Neutrophil (primary cell): ENCODE measurements at regions not wholly inside any gene's neighbourhood (a gene's known extent, or its start where the extent isn't known, plus 50 kb on each side); places are given as distances from the start of the nearest gene placed in this dataset.

Experiments
- H3K27ac ChIP-seq: fragments of 200-600 bp; sonication (generic); 2 replicates; pipeline ENCODE4 v1.5.1; 2016; ENCODE audit warnings: mild to moderate bottlenecking, moderate library complexity
- H3K27me3 ChIP-seq: fragments of 200-600 bp; sonication (generic); 2 replicates; pipeline ENCODE4 v1.6.0; 2016; ENCODE audit warnings: mild to moderate bottlenecking
- H3K36me3 ChIP-seq: fragments of 200-600 bp; sonication (generic); 2 replicates; pipeline ENCODE4 v1.5.1; 2017
- H3K4me1 ChIP-seq, 2 experiments: fragments of 200-600 bp in 1 of 2; sonication (generic) in 1 of 2; 1 replicate in 1 of 2; 2 replicates in 1 of 2; pipeline versions ENCODE4 v1.5.1 to v1.6.1; 2013 to 2016; ENCODE audit warnings: low read depth in 1 of 2, low read length in 1 of 2, mild to moderate bottlenecking in 1 of 2, moderate library complexity in 1 of 2; ENCODE audit not compliant: control insufficient read depth in 1 of 2, insufficient read depth in 1 of 2
- H3K4me3 ChIP-seq, 2 experiments: fragments of 200-600 bp in 1 of 2; sonication (generic) in 1 of 2; 1 replicate in 1 of 2; 2 replicates in 1 of 2; pipeline ENCODE4 v1.5.1; 2013 to 2016; ENCODE audit warnings: low read depth in 1 of 2, low read length in 1 of 2, mild to moderate bottlenecking in 1 of 2, moderate library complexity in 1 of 2
- H3K9me3 ChIP-seq: fragments of 200-600 bp; sonication (generic); 2 replicates; pipeline ENCODE4 v1.5.1; 2016
- TF ChIP-seq, protein P1 (sequence below): fragments of 200-600 bp; sonication (generic); IDR thresholded peaks from 2 replicates; pipeline ENCODE4 v1.5.1; 2016; ENCODE audit warnings: antibody characterized with exemption

DNA sequence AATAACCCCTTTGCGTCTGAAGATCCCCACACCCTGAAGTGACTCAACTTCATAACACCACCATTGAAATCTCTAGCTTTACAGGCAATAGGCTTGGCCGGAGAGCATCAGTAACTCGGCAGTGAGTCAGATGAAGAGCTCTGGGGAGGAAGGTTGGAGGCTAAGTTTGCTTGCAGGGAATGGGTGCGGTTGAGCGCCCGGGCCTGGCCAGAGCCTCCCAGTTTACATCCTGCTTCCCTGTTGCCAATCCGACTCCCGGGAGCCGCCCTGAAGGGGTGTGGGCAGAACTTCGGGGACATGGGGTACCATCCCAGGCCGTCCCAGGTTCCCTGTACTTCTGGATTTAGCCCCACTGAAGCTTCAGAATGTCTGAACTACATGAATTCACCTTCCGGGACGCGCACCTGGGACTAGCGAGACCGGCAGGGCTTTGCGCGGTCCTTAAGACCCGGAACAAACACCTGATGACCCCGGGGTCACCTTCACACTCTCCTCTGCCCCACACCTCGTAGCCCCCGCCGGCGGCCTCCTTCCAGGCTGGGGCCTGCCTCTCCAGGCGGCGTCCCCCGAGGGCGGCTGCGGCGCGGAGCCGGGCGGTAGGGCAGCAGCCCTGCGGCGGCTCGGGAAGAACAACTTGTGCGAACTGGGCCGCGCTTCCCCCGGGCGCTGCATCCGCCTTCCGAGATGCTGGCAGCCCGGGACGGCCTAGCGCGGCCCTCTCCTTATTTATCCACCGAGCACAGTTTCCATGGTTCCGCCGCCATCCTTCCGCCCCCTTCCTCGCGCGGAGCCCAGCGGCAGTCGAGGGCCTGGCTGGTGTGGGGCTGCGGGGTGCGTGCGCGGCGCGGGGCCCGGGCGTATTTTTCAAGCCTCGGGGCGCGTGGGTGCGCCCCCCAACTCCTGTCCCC, 56.6 kb upstream of the RREB1 start:
- peak overlapping the region; percentile 70 for H3K27ac ChIP-seq
- peaks cover 16 to 19% of the 10 kb centered on the region in 2 experiments for H3K4me1 ChIP-seq
- peak overlapping the region; percentile 79 to 80 for H3K4me3 ChIP-seq
- no peaks in the 10 kb centered on the region for H3K9me3 ChIP-seq
- peaks cover 4% of the 10 kb centered on the region for H3K27me3 ChIP-seq
- no peaks in the 10 kb centered on the region for H3K36me3 ChIP-seq
- TF ChIP-seq, protein P1, sequence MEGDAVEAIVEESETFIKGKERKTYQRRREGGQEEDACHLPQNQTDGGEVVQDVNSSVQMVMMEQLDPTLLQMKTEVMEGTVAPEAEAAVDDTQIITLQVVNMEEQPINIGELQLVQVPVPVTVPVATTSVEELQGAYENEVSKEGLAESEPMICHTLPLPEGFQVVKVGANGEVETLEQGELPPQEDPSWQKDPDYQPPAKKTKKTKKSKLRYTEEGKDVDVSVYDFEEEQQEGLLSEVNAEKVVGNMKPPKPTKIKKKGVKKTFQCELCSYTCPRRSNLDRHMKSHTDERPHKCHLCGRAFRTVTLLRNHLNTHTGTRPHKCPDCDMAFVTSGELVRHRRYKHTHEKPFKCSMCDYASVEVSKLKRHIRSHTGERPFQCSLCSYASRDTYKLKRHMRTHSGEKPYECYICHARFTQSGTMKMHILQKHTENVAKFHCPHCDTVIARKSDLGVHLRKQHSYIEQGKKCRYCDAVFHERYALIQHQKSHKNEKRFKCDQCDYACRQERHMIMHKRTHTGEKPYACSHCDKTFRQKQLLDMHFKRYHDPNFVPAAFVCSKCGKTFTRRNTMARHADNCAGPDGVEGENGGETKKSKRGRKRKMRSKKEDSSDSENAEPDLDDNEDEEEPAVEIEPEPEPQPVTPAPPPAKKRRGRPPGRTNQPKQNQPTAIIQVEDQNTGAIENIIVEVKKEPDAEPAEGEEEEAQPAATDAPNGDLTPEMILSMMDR, result no peak

DNA sequence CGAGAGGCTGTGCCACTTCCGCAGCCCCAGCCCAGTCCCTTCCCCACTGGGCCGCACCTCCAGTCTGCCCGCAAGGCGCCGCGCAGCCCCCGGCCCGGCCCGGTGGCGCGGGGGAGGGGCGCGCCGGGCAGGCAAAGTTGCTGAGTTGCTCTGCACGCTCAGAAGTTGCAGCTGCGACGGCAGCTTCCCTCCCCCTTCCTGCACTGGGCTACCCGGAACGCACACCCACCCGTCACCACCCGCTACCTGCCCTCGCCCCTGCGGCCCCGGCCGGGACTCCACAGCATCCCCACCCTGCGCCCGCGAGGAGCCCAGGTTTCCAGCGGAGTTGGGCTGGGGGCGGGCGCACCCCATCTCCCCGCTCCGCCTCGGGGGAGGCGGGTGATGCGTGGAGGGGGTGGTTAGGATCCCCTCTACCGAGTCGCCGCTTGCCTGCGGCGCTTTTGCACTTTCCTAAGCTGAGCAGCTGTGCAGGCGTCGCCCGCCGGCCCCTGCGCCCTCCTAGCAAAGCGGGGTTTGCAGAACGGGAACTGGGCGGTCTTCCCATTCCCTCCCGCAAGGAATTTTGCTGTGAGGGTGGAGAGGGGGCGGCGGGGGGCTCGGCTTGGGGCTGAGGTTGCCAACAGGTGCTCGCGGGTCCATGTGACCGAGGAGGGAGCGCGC, 55.9 kb upstream of the RREB1 start:
- Histone ChIP-seq H3K9me3 (no peaks in the 10 kb centered on the region), H3K4me1 (peaks cover 16 to 24% of the 10 kb centered on the region in 2 experiments), H3K27ac (peak overlapping the region; percentile 70), H3K27me3 (peaks cover 4% of the 10 kb centered on the region), H3K36me3 (no peaks in the 10 kb centered on the region), H3K4me3 (peak overlapping the region; percentile 79 to 80)
- TF ChIP-seq, protein P1, result no peak

DNA sequence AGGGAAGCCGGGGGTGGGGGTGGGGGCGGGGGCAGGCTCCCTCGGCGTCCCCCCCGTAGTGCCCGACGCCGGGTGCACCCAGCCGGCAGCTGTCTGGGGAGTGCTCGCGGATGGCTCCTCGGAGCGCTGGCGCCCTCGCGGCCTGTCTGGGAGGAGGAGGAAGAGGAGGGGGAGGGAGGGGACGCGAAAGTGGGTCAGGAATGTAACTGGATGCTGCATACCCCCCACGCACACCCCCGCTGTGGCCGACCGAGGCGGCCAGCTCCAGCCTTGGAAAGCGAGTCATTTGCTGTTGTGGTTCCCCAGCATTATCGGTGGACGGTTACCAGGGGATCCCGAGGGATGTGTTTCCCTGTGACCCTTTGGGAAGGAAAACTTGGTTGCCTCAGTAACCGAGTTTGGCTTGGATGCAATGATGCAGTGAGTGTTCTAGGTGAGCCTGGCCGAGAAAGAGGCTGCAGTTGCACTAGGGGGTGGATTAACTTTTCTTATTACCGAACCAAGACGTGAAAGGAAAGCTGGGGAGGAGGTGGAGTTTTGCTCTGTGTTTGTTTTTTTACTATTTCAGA, 55.2 kb upstream of the RREB1 start:
- Histone ChIP-seq H3K9me3 (no peaks in the 10 kb centered on the region), H3K4me3 (peak overlapping the region; percentile 79 to 80), H3K27ac (peak overlapping the region; percentile 70), H3K4me1 (peaks cover 16 to 25% of the 10 kb centered on the region in 2 experiments), H3K27me3 (peaks cover 4% of the 10 kb centered on the region), H3K36me3 (no peaks in the 10 kb centered on the region)
- TF ChIP-seq, protein P1, result no peak

DNA sequence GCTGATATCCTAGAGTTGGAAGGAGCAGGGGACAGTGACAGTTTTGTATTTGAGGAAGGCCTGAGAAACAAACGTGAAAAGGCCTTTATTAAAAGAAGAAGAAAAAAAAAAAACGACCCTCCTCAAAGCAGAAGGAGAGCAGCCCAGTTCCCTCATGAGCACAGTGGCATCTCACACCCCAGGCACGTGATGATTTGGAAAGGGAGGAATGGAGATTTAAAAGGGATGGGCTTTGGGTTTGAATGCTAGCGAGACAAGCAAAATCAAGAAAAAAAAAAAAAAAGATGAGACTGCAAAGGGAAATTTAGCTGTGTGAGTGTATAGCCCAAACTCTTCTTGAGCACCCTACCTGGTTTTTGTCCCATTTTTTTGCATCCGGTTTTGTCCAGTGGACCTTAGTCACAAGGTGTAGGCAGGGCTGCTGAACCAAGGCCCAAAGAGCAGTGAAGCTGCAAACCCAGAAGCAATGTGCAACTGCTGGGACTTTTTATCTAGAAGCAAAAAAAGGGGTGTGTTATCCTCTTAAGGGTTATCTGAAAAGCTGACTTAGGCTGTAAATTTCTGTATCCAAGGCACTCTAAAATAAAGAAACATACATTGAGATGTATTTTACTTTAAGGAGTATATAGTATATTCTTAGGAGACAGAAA, 54.5 kb upstream of the RREB1 start:
- Histone ChIP-seq H3K9me3 (no peaks in the 10 kb centered on the region), H3K4me1 (peaks cover 16 to 28% of the 10 kb centered on the region in 2 experiments), H3K36me3 (no peaks in the 10 kb centered on the region), H3K4me3 (no peak overlapping the region), H3K27ac (no peak overlapping the region), H3K27me3 (peaks cover 4% of the 10 kb centered on the region)
- TF ChIP-seq, protein P1, result no peak
